Adrenal gland (tissue), 9 donors: ENCODE measurements at regions not wholly inside any gene's neighbourhood (a gene's known extent, or its start where the extent isn't known, plus 50 kb on each side); places are given as distances from the start of the nearest gene placed in this dataset.

Experiments
- DNase-seq, 7 donors: peaks; one replicate each; pipeline ENCODE4 v3.0.0-alpha.2; 2019 to 2020
- H3K27ac ChIP-seq, 5 donors: fragments of 200-600 bp; sonication (generic) in 4 of 5; 1 replicate in 3 of 5; 2 replicates in 2 of 5; pipeline versions ENCODE4 v1.5.1 to v1.8.0; 2016 to 2020; ENCODE audit warnings: mild to moderate bottlenecking in 1 of 5
- H3K27me3 ChIP-seq: fragments of 200-600 bp; 2 replicates; pipeline ENCODE4 v1.8.0; 2021
- H3K36me3 ChIP-seq, 2 donors: fragments of 200-600 bp; replicated peaks in 1 of 2; 1 replicate in 1 of 2; 2 replicates in 1 of 2; pipeline versions ENCODE4 v1.5.1 to v1.8.0; 2018 to 2022
- H3K4me1 ChIP-seq, 2 donors: fragments of 200-600 bp; replicated peaks in 1 of 2; 1 replicate in 1 of 2; 2 replicates in 1 of 2; pipeline versions ENCODE4 v1.5.1 to v1.8.0; 2018 to 2021
- H3K4me3 ChIP-seq, 4 donors: fragments of 200-600 bp; sonication (generic) in 3 of 4; one replicate each; pipeline ENCODE4 v1.5.1; 2016 to 2018
- H3K9me3 ChIP-seq, 3 donors: fragments of 200-600 bp; sonication (generic) in 1 of 3; replicated peaks in 1 of 3; 1 replicate in 2 of 3; 2 replicates in 1 of 3; pipeline versions ENCODE4 v1.5.1 to v1.8.0; 2016 to 2021
- POLR2A ChIP-seq, 2 donors: fragments of 450-650 bp; IDR thresholded peaks; one replicate each; pipeline ENCODE4 v1.6.1; 2017; ENCODE audit warnings: antibody characterized with exemption in 2 of 2, mild to moderate bottlenecking in 2 of 2, moderate library complexity in 1 of 2
- WGBS, 4 donors: extraction: QIAGEN DNeasy Blood & Tissue Kit in 2 of 4; methylation state at CpG; one replicate each; pipeline versions ENCODE4 v1.1.5 to v1.1.7; 2013 to 2017; 5-methylcytosine and 5-hydroxymethylcytosine counted together
- intact Hi-C, 2 donors: fragments of 100-400 bp; cut with DNase I; formaldehyde crosslinking; loops; one replicate each; pipeline versions ENCODE4 v1.14.1 to v1.15.0; 2022 to 2023
- TF ChIP-seq, protein P1 (sequence below), 6 experiments: fragments of 450-650 bp in 4 of 6; fragments of 200-600 bp in 2 of 6; sonication (generic) in 1 of 6; IDR thresholded peaks; 1 replicate in 5 of 6; 2 replicates in 1 of 6; pipeline versions ENCODE4 v1.5.1 to v1.8.0; 2016 to 2021; ENCODE audit warnings: antibody characterized with exemption in 6 of 6, mild to moderate bottlenecking in 2 of 6, moderate library complexity in 1 of 6
- donor health status: healthy with polysubstance abuse.
- donor health status: Bipolar disorder and iron deficiency.
- donor health status: DM: yes; HTN: yes; CAD: no.
- donor health status: DM: no; HTN: no; CAD: no.
- donor health status: DM: no; HTN: no; CAD: no.

GRCh38 chr2:5230855-5231254 is 461.3 kb upstream of the SOX11 start:
- TF ChIP-seq, protein P1, sequence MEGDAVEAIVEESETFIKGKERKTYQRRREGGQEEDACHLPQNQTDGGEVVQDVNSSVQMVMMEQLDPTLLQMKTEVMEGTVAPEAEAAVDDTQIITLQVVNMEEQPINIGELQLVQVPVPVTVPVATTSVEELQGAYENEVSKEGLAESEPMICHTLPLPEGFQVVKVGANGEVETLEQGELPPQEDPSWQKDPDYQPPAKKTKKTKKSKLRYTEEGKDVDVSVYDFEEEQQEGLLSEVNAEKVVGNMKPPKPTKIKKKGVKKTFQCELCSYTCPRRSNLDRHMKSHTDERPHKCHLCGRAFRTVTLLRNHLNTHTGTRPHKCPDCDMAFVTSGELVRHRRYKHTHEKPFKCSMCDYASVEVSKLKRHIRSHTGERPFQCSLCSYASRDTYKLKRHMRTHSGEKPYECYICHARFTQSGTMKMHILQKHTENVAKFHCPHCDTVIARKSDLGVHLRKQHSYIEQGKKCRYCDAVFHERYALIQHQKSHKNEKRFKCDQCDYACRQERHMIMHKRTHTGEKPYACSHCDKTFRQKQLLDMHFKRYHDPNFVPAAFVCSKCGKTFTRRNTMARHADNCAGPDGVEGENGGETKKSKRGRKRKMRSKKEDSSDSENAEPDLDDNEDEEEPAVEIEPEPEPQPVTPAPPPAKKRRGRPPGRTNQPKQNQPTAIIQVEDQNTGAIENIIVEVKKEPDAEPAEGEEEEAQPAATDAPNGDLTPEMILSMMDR (IDR thresholded peaks at IDR 0.05): no peak
- no peak for TF ChIP-seq POLR2A (IDR thresholded peaks at IDR 0.05)
- Histone ChIP-seq H3K27me3 (no peaks in the 10 kb centered on the region), H3K4me3 (no peak overlapping the region), H3K4me1 (no peaks in the 10 kb centered on the region), H3K9me3 (no peaks in the 10 kb centered on the region), H3K36me3 (no peaks in the 10 kb centered on the region), H3K27ac (no peak overlapping the region)
- intact Hi-C loops: no loop called here
- no peak for DNase-seq
- WGBS, 4 donors: 62 to 71% (median 66%) methylated on average over 3 of the region's 3 CpGs

GRCh38 chr2:5231287-5231686 is 460.9 kb upstream of the SOX11 start:
- no peak overlapping the region for H3K27ac ChIP-seq
- no peaks in the 10 kb centered on the region for H3K9me3 ChIP-seq
- no peaks in the 10 kb centered on the region for H3K4me1 ChIP-seq
- H3K27me3 ChIP-seq: no peaks in the 10 kb centered on the region
- no peak for DNase-seq
- H3K36me3 ChIP-seq: no peaks in the 10 kb centered on the region
- no peak overlapping the region for H3K4me3 ChIP-seq
- WGBS, 4 donors: 74 to 80% (median 75%) methylated on average over 2 of the region's 2 CpGs
- intact Hi-C loops: no loop called here
- TF ChIP-seq, protein P1 (IDR thresholded peaks at IDR 0.05): no peak
- no peak for TF ChIP-seq POLR2A (IDR thresholded peaks at IDR 0.05)

DNA sequence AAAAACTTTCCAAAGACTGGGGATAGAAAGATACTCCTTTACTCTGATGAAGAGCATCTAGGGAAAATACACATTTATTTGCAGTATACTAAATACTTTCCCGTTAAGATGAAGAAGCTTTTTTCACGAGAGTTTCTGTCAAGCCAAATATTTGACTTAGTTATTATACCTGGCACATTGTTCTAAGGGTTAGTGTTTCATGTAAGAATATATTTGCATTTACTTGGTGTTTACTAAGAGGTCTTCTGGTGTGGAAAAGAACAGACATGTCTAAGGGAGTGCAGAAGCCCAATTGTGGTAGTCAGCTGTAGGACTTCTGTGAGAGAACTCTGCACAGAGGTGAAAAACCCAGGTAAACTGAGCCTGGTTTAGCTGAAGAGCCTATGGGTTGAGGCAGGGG is 457.6 kb upstream of the SOX11 start:
- no peak overlapping the region for H3K27ac ChIP-seq
- no peak for DNase-seq
- H3K27me3 ChIP-seq: no peaks in the 10 kb centered on the region
- H3K36me3 ChIP-seq: no peaks in the 10 kb centered on the region
- intact Hi-C loops: no loop called here
- WGBS, 4 donors: 70 to 87% (median 73%) methylated on average over 2 of the region's 2 CpGs
- H3K4me3 ChIP-seq: no peak overlapping the region
- TF ChIP-seq POLR2A (IDR thresholded peaks at IDR 0.05): no peak
- TF ChIP-seq, protein P1 (IDR thresholded peaks at IDR 0.05): no peak
- no peaks in the 10 kb centered on the region for H3K4me1 ChIP-seq
- H3K9me3 ChIP-seq: no peaks in the 10 kb centered on the region

DNA sequence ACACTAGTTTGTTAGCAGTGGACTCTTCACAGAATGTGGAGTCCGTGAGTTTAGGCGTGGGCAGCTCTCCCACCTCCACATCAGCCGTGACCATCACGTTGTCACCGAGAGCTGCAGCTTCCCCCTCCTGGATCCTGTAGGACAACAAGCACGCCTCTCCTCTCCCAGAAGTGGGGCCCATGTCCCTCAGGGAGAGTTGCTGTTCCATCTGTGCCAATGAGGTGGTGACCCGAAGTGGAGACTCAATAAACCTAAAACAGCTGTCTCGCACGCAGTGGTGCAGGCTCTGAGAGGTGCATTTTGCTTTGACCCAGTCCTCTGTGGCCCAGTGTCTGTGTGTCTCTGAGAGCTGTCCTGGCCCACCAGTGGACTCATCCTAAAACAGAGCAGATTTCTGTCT is 456.5 kb upstream of the SOX11 start:
- H3K27ac ChIP-seq: no peak overlapping the region
- intact Hi-C loops: no loop called here
- TF ChIP-seq, protein P1 (IDR thresholded peaks at IDR 0.05): no peak
- TF ChIP-seq POLR2A (IDR thresholded peaks at IDR 0.05): no peak

More for the DNA sequence above, 456.5 kb upstream of the SOX11 start:
- H3K4me3 ChIP-seq: no peak overlapping the region
- H3K36me3 ChIP-seq: no peaks in the 10 kb centered on the region
- DNase-seq: no peak
- H3K27me3 ChIP-seq: no peaks in the 10 kb centered on the region
- no peaks in the 10 kb centered on the region for H3K9me3 ChIP-seq
- WGBS, 4 donors: 83 to 88% (median 86%) methylated on average over 6 to 9 of the region's 9 CpGs
- H3K4me1 ChIP-seq: no peaks in the 10 kb centered on the region
